Trophoblast cell (in vitro differentiated cells and primary cell): ENCODE measurements at regions not wholly inside any gene's neighbourhood (a gene's known extent, or its start where the extent isn't known, plus 50 kb on each side); places are given as distances from the start of the nearest gene placed in this dataset.

ENCODE experiments used
- DNase-seq, 2 donors: peaks; one replicate each; pipeline ENCODE4 v3.0.0-alpha.2; 2016
- H2AFZ ChIP-seq: 2 replicates; pipeline ENCODE4 v1.6.1; 2013; ENCODE audit warnings: low read length, moderate library complexity, mild to moderate bottlenecking; ENCODE audit not compliant: insufficient read depth, poor library complexity
- H2AK5ac ChIP-seq: 2 replicates; pipeline ENCODE4 v1.6.1; 2013; ENCODE audit warnings: mild to moderate bottlenecking, low read length
- H2BK120ac ChIP-seq: 2 replicates; pipeline ENCODE4 v1.6.1; 2013; ENCODE audit warnings: low read length, mild to moderate bottlenecking, moderate library complexity; ENCODE audit not compliant: insufficient read depth, poor library complexity
- H2BK12ac ChIP-seq: 2 replicates; pipeline ENCODE4 v1.6.1; 2013; ENCODE audit warnings: mild to moderate bottlenecking, low read length, moderate library complexity
- H2BK5ac ChIP-seq: 2 replicates; pipeline ENCODE4 v1.6.1; 2013; ENCODE audit warnings: low read length, low read depth, moderate library complexity, mild to moderate bottlenecking; ENCODE audit not compliant: poor library complexity
- H3K14ac ChIP-seq: 2 replicates; pipeline ENCODE4 v1.6.1; 2013; ENCODE audit warnings: mild to moderate bottlenecking, low read length
- H3K18ac ChIP-seq: 2 replicates; pipeline ENCODE4 v1.6.1; 2013; ENCODE audit warnings: mild to moderate bottlenecking, low read length
- H3K23ac ChIP-seq: 2 replicates; pipeline ENCODE4 v1.6.1; 2013; ENCODE audit warnings: low read length
- H3K27ac ChIP-seq: 2 replicates; pipeline ENCODE4 v1.5.1; 2013; ENCODE audit warnings: low read depth, mild to moderate bottlenecking, inconsistent platforms, low read length, moderate library complexity
- H3K27me3 ChIP-seq: 2 replicates; pipeline ENCODE4 v1.6.1; 2013; ENCODE audit warnings: inconsistent platforms, mild to moderate bottlenecking, low read length, moderate library complexity; ENCODE audit not compliant: insufficient read depth
- H3K36me3 ChIP-seq, 2 experiments: 1 replicate in 1 of 2; 2 replicates in 1 of 2; pipeline ENCODE4 v1.6.1; 2013; ENCODE audit warnings: low read length in 2 of 2, mild to moderate bottlenecking in 2 of 2, moderate library complexity in 1 of 2; ENCODE audit not compliant: insufficient read depth in 2 of 2, control insufficient read depth in 1 of 2
- H3K4ac ChIP-seq: 2 replicates; pipeline ENCODE4 v1.6.1; 2013; ENCODE audit warnings: low read depth, mild to moderate bottlenecking, low read length, moderate library complexity
- H3K4me1 ChIP-seq, 2 experiments: 1 replicate in 1 of 2; 2 replicates in 1 of 2; pipeline ENCODE4 v1.6.1; 2013; ENCODE audit warnings: low read length in 2 of 2, mild to moderate bottlenecking in 2 of 2, moderate library complexity in 1 of 2; ENCODE audit not compliant: insufficient read depth in 2 of 2, control insufficient read depth in 1 of 2
- H3K4me2 ChIP-seq: 2 replicates; pipeline ENCODE4 v1.6.1; 2013; ENCODE audit warnings: inconsistent platforms, mild to moderate bottlenecking, low read length, moderate library complexity
- H3K4me3 ChIP-seq: 2 replicates; pipeline ENCODE4 v1.5.1; 2013; ENCODE audit warnings: mild to moderate bottlenecking, low read depth, low read length, inconsistent platforms
- H3K79me1 ChIP-seq: one replicate; pipeline ENCODE4 v1.6.1; 2013; ENCODE audit warnings: low read length
- H3K79me2 ChIP-seq: 2 replicates; pipeline ENCODE4 v1.6.1; 2013; ENCODE audit warnings: low read length, mild to moderate bottlenecking; ENCODE audit not compliant: control insufficient read depth, insufficient read depth, poor library complexity
- H3K9ac ChIP-seq: 2 replicates; pipeline ENCODE4 v1.6.1; 2013; ENCODE audit warnings: mild to moderate bottlenecking, low read length
- H3K9me3 ChIP-seq: 2 replicates; pipeline ENCODE4 v1.6.1; 2013; ENCODE audit warnings: low read depth, mild to moderate bottlenecking, control low read depth, inconsistent platforms, low read length; ENCODE audit not compliant: insufficient read depth
- H4K12ac ChIP-seq: 2 replicates; pipeline ENCODE4 v1.6.1; 2013; ENCODE audit warnings: low read depth, mild to moderate bottlenecking, low read length, moderate library complexity
- H4K8ac ChIP-seq: 2 replicates; pipeline ENCODE4 v1.6.1; 2013; ENCODE audit warnings: low read depth, mild to moderate bottlenecking, low read length, moderate library complexity
- H4K91ac ChIP-seq: one replicate; pipeline ENCODE4 v1.6.1; 2013; ENCODE audit warnings: low read depth, mild to moderate bottlenecking, low read length, moderate library complexity
- WGBS: extraction: QIAGEN DNeasy Blood & Tissue Kit; methylation state at CpG from one replicate; pipeline ENCODE4 v1.1.7; 2013; ENCODE audit warnings: missing lambda C conversion rate; ENCODE audit not compliant: insufficient read length, insufficient coverage; ENCODE audit errors: extremely low coverage; 5-methylcytosine and 5-hydroxymethylcytosine counted together

DNA sequence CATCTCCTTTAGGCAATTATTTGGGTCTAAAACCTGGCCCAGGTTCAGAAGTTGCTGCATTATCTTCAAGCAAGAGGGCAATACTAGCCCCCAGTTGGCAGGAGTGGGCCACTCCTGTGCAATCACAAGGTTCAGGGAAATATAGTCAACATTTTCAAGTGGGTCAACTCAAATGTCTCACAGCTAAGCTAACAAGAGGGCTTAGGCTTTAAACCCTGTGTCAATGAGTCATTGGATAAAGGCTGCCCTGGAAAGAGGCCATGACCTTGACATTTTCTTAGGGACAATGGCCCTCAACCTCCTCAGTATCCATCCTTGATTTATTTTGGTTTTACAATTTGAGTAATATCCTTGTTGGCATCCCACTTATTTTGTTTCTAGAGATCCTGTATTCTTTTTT is 73.5 kb upstream of the DCP1A start:
- Histone ChIP-seq H4K91ac (no peak overlapping the region), H2BK120ac (no peak overlapping the region), H2BK12ac (no peak overlapping the region), H3K14ac (no peak overlapping the region), H3K4me3 (no peak overlapping the region), H3K27ac (no peak overlapping the region), H3K79me2 (no peaks in the 10 kb centered on the region), H2AK5ac (no peak overlapping the region), H4K12ac (no peak overlapping the region), H3K9ac (no peak overlapping the region), H2AFZ (no peak overlapping the region), H3K4ac (no peak overlapping the region), H3K4me2 (no peak overlapping the region), H3K23ac (no peak overlapping the region), H2BK5ac (no peak overlapping the region), H3K18ac (no peak overlapping the region), H3K27me3 (no peaks in the 10 kb centered on the region), H3K9me3 (peaks cover 6% of the 10 kb centered on the region), H4K8ac (no peak overlapping the region), H3K36me3 (no peaks in the 10 kb centered on the region), H3K4me1 (no peaks in the 10 kb centered on the region), H3K79me1 (no peaks in the 10 kb centered on the region)
- no peak for DNase-seq

DNA sequence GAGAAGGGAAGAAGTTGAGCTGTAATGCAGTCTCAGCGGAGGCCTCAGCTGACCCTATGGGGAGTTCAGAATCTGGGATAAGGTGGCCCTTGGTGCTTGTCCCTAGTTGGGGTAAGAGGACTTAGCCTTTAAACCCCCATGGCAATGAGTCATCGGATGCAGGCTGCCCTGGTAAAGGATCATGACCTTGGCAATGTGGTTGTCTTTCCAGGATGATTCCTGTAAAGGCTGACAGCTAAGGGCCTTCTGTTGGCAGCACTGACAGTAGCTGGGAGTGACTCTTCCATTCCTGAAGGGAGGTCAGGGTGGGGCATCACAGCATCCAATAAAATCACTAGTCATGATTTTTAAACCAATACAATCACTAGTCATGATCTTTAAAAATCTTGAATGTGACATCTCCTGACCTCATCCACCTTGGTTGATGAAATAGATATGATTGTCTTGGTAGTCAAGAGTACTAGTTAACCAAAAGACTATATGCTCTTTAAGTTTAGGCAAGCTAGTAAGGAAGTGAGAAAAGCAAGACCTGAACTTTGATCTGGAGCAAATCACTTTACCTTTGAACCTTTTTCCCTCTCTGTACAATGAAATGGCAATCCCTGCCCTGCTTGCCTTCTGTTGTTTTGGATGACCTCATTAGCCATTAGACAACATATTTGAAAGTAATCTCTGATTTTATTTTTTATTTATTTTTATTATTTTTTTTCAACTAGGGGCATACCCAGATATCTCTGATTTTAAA is 71.3 kb upstream of the CACNA1D start:
- Histone ChIP-seq H3K36me3 (no peaks in the 10 kb centered on the region), H2BK120ac (no peak overlapping the region), H3K9ac (no peak overlapping the region), H4K8ac (no peak overlapping the region), H3K4me3 (no peak overlapping the region), H3K27me3 (no peaks in the 10 kb centered on the region), H3K9me3 (peaks cover 2% of the 10 kb centered on the region), H3K4ac (no peak overlapping the region), H2AFZ (no peak overlapping the region), H3K79me2 (no peaks in the 10 kb centered on the region), H2AK5ac (no peak overlapping the region), H3K4me1 (no peaks in the 10 kb centered on the region), H3K27ac (no peak overlapping the region), H4K91ac (no peak overlapping the region), H2BK5ac (no peak overlapping the region), H4K12ac (no peak overlapping the region), H3K4me2 (no peak overlapping the region), H2BK12ac (no peak overlapping the region), H3K18ac (no peak overlapping the region), H3K23ac (no peak overlapping the region), H3K79me1 (no peaks in the 10 kb centered on the region), H3K14ac (no peak overlapping the region)
- DNase-seq: no peak
- no CpG with 5 or more reads among the region's 2 CpGs for WGBS

DNA sequence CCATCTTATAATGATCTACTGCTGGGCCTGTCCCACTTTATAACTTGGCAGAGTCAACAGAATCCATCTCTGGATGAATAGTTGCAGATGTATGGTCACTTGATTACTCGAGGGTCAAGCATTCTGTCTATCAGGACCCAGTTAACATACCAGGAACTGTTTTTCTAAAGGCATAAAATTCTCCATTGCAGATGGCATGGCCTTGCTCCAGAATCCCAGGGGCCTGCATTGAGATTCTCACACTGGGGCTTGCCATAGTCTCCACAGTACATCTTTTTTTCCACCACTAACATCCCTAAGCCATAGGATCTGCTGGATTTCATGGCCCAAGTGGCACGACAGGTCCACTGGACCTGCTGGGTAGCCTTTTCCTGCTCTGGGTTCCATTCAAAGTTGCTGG is 68.5 kb upstream of the CACNA1D start:
- no peak overlapping the region for H2BK120ac ChIP-seq
- WGBS: no CpG with 5 or more reads among the region's 2 CpGs
- no peak overlapping the region for H3K23ac ChIP-seq

DNA sequence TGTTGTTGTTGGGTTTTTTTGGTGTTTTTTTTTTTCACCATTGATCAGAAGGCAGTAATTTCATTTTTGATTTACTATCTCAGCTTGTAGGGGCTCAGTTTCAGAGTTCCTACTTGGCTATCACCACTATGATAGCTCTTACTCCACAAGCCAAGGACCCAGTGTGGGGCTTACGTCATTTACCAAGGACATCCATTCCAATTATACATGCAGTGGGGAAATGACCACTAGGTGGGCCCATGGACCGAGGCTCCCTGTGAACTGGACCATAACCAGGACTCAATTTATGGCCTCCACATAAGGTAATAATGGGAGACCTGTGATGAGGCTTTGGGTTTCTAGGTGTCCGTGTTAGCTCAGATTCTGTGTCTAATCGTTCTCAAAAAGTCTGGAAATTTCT is 67.5 kb upstream of the CACNA1D start:
- H3K14ac ChIP-seq: no peak overlapping the region
- WGBS: no CpG with 5 or more reads among the region's 4 CpGs
- no peak overlapping the region for H2BK12ac ChIP-seq
- no peak overlapping the region for H2BK5ac ChIP-seq
- H3K79me2 ChIP-seq: no peaks in the 10 kb centered on the region
- H3K4me1 ChIP-seq: no peaks in the 10 kb centered on the region
- H3K9me3 ChIP-seq: no peaks in the 10 kb centered on the region
- H4K12ac ChIP-seq: no peak overlapping the region
- H3K23ac ChIP-seq: no peak overlapping the region
- no peaks in the 10 kb centered on the region for H3K79me1 ChIP-seq
- no peak overlapping the region for H3K4ac ChIP-seq
- H4K8ac ChIP-seq: no peak overlapping the region
- H3K4me2 ChIP-seq: no peak overlapping the region
- H3K9ac ChIP-seq: no peak overlapping the region
- H2BK120ac ChIP-seq: no peak overlapping the region
- H2AFZ ChIP-seq: no peak overlapping the region
- H4K91ac ChIP-seq: no peak overlapping the region
- H3K4me3 ChIP-seq: no peak overlapping the region
- no peak overlapping the region for H3K18ac ChIP-seq
- H3K27ac ChIP-seq: no peak overlapping the region
- no peak overlapping the region for H2AK5ac ChIP-seq
- no peaks in the 10 kb centered on the region for H3K36me3 ChIP-seq
- DNase-seq: peak in 1 of 2 donors; percentile 7
- no peaks in the 10 kb centered on the region for H3K27me3 ChIP-seq

More for the DNA sequence above, 68.5 kb upstream of the CACNA1D start:
- no peaks in the 10 kb centered on the region for H3K4me1 ChIP-seq
- DNase-seq: no peak
- no peak overlapping the region for H3K27ac ChIP-seq
- H3K79me2 ChIP-seq: no peaks in the 10 kb centered on the region
- no peak overlapping the region for H2AK5ac ChIP-seq
- H2AFZ ChIP-seq: no peak overlapping the region
- no peaks in the 10 kb centered on the region for H3K9me3 ChIP-seq
- H4K8ac ChIP-seq: no peak overlapping the region
- H2BK12ac ChIP-seq: no peak overlapping the region
- peak overlapping the region; percentile 16 for H3K4me3 ChIP-seq
- no peak overlapping the region for H3K9ac ChIP-seq
- no peaks in the 10 kb centered on the region for H3K36me3 ChIP-seq
- no peak overlapping the region for H3K14ac ChIP-seq
- no peak overlapping the region for H2BK5ac ChIP-seq
- H3K4me2 ChIP-seq: no peak overlapping the region
- no peaks in the 10 kb centered on the region for H3K27me3 ChIP-seq
- no peak overlapping the region for H4K91ac ChIP-seq
- no peak overlapping the region for H4K12ac ChIP-seq
- no peak overlapping the region for H3K18ac ChIP-seq
- no peaks in the 10 kb centered on the region for H3K79me1 ChIP-seq
- no peak overlapping the region for H3K4ac ChIP-seq
